Stomach (tissue), 8 donors: ENCODE measurements at regions not wholly inside any gene's neighbourhood (a gene's known extent, or its start where the extent isn't known, plus 50 kb on each side); places are given as distances from the start of the nearest gene placed in this dataset.

ENCODE experiments used
- DNase-seq, 2 donors: peaks; one replicate each; pipeline versions ENCODE4 v3.0.0 to v3.0.0-alpha.2; 2013 to 2019
- H3K27ac ChIP-seq, 5 donors: fragments of 200-600 bp in 4 of 5; sonication (generic) in 4 of 5; one replicate each; pipeline ENCODE4 v1.5.1; 2013 to 2019; ENCODE audit warnings: mild to moderate bottlenecking in 1 of 5, moderate library complexity in 1 of 5
- H3K27me3 ChIP-seq, 3 donors: fragments of 200-600 bp; sonication (generic); one replicate each; pipeline ENCODE4 v1.5.1; 2017 to 2019; ENCODE audit warnings: mixed run types in 1 of 3
- H3K36me3 ChIP-seq, 4 donors: fragments of 200-600 bp; sonication (generic); 1 replicate in 3 of 4; 2 replicates in 1 of 4; pipeline ENCODE4 v1.5.1; 2016 to 2019
- H3K4me1 ChIP-seq, 4 donors: fragments of 200-600 bp; sonication (generic); one replicate each; pipeline ENCODE4 v1.5.1; 2016 to 2019
- H3K4me3 ChIP-seq, 4 donors: fragments of 200-600 bp; sonication (generic) in 3 of 4; one replicate each; pipeline ENCODE4 v1.5.1; 2016 to 2019; ENCODE audit warnings: mild to moderate bottlenecking in 1 of 4
- H3K9me3 ChIP-seq, 4 donors: fragments of 200-600 bp; sonication (generic); one replicate each; pipeline ENCODE4 v1.5.1; 2016 to 2019
- EP300 ChIP-seq: sonication (generic); formaldehyde crosslinking; IDR thresholded peaks from one replicate; pipeline ENCODE4 v1.6.1; 2017; ENCODE audit warnings: antibody characterized with exemption
- POLR2A ChIP-seq, 4 donors: fragments of 450-650 bp; IDR thresholded peaks; one replicate each; pipeline ENCODE4 v1.6.1; 2016; ENCODE audit warnings: antibody characterized with exemption in 4 of 4, control low read depth in 2 of 4, mild to moderate bottlenecking in 1 of 4, moderate library complexity in 1 of 4
- POLR2AphosphoS5 ChIP-seq, 3 donors: sonication (generic); formaldehyde crosslinking; IDR thresholded peaks; one replicate each; pipeline ENCODE4 v1.6.1; 2016; ENCODE audit warnings: antibody characterized with exemption in 3 of 3
- WGBS, 5 donors: extraction: QIAGEN DNeasy Blood & Tissue Kit in 3 of 5; methylation state at CpG; one replicate each; pipeline versions ENCODE4 v1.1.5 to v1.1.7; 2013 to 2018; 5-methylcytosine and 5-hydroxymethylcytosine counted together
- intact Hi-C: fragments of 100-400 bp; cut with DNase I; formaldehyde crosslinking; loops from one replicate; pipeline ENCODE4 v1.15.1; 2023; ENCODE audit warnings: low total_unique reads
- TF ChIP-seq, protein P1 (sequence below), 7 experiments: fragments of 450-650 bp in 4 of 7; fragments of 200-600 bp in 3 of 7; sonication (generic) in 3 of 7; IDR thresholded peaks; one replicate each; pipeline ENCODE4 v1.5.1; 2016 to 2019; ENCODE audit warnings: antibody characterized with exemption in 7 of 7, control low read depth in 2 of 7, mild to moderate bottlenecking in 1 of 7
- donor health status: healthy with polysubstance abuse.
- donor health status: Bipolar disorder and iron deficiency.
- donor health status: healthy.

DNA sequence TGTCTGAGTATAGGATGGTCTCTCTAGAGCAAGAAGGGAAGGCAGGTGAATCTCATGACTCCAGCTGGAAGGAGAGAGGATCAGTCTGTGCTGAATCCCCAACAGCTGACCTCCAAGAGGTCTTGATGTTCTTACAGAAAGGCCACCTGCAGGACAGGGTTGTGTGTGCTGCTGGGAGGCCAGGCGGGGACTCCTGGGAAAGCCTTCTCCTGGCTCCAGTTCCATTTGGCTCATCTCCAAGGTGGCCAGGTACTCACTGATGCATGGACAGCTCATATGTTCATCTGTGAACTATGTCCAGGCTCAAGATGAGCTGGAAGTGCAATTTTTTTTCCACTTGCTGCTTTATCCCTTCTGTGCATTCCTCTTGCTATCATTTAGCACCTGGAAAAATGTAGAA lies 730.2 kb upstream of the RBFOX1 start:
- Histone ChIP-seq H3K36me3 (no peaks in the 10 kb centered on the region), H3K27ac (no peak overlapping the region), H3K27me3 (no peaks in the 10 kb centered on the region), H3K4me1 (no peaks in the 10 kb centered on the region), H3K4me3 (no peak overlapping the region), H3K9me3 (no peaks in the 10 kb centered on the region)
- TF ChIP-seq EP300, result no peak
- TF ChIP-seq POLR2A (IDR thresholded peaks at IDR 0.05), result no peak
- TF ChIP-seq, protein P1, sequence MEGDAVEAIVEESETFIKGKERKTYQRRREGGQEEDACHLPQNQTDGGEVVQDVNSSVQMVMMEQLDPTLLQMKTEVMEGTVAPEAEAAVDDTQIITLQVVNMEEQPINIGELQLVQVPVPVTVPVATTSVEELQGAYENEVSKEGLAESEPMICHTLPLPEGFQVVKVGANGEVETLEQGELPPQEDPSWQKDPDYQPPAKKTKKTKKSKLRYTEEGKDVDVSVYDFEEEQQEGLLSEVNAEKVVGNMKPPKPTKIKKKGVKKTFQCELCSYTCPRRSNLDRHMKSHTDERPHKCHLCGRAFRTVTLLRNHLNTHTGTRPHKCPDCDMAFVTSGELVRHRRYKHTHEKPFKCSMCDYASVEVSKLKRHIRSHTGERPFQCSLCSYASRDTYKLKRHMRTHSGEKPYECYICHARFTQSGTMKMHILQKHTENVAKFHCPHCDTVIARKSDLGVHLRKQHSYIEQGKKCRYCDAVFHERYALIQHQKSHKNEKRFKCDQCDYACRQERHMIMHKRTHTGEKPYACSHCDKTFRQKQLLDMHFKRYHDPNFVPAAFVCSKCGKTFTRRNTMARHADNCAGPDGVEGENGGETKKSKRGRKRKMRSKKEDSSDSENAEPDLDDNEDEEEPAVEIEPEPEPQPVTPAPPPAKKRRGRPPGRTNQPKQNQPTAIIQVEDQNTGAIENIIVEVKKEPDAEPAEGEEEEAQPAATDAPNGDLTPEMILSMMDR (IDR thresholded peaks at IDR 0.05), result no peak
- no peak for TF ChIP-seq POLR2AphosphoS5 (IDR thresholded peaks at IDR 0.05)
- intact Hi-C loops, result no loop called here
- no peak for DNase-seq
- WGBS, 5 donors, result 47 to 82% (median 67%) methylated on average over 1 of the region's 1 CpG

DNA sequence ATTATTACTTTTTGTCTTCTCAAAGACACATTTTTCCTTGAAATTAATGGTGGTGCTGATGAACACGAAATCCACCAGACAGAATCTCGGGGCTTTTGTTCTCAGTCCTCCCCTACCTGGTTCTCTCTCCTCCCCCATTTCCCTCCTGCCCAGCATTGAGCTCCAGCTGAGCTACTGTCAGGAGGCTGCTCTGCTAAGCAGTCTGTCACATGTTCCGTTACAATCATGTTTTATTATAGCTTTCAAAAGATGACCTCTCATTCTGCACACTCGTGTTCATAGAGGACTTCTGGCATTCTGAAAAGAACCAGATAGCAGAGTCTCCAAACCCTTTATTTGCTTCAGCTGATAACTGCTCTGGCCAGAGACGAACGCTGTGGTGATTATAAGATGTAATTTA lies 732.5 kb upstream of the RBFOX1 start:
- no peak overlapping the region for H3K4me3 ChIP-seq
- TF ChIP-seq POLR2A (IDR thresholded peaks at IDR 0.05), result no peak
- TF ChIP-seq POLR2AphosphoS5 (IDR thresholded peaks at IDR 0.05), result no peak
- TF ChIP-seq, protein P1 (IDR thresholded peaks at IDR 0.05), result no peak
- TF ChIP-seq EP300, result no peak
- H3K9me3 ChIP-seq, result no peaks in the 10 kb centered on the region
- no peaks in the 10 kb centered on the region for H3K27me3 ChIP-seq
- no peak overlapping the region for H3K27ac ChIP-seq
- H3K4me1 ChIP-seq, result no peaks in the 10 kb centered on the region
- intact Hi-C loops, result no loop called here
- no peaks in the 10 kb centered on the region for H3K36me3 ChIP-seq
- no peak for DNase-seq
- WGBS, 5 donors, result 22 to 31% (median 26%) methylated on average over 6 of the region's 6 CpGs

DNA sequence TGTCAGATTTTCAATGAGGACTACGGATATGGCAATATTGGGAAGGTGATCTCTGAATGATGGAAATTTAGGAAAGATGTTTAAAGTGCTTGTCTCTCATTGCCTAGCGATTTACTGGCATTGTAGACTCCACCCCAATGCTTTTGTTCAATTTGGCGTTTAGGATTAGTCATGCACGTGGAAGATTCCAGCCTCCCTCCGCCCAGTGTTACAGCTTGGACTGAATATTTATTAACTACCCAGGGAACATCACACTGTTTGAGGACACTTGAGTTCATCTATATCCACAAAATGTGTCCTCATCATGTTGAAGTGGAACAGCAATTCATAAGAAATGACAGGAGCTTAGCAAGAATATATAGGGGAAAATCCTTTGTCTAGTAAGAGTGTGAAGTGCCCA lies 738.8 kb upstream of the RBFOX1 start:
- Histone ChIP-seq H3K4me3 (no peak overlapping the region), H3K4me1 (no peaks in the 10 kb centered on the region), H3K27me3 (no peaks in the 10 kb centered on the region), H3K27ac (no peak overlapping the region), H3K36me3 (no peaks in the 10 kb centered on the region), H3K9me3 (no peaks in the 10 kb centered on the region)
- WGBS, 5 donors, result 64 to 75% (median 74%) methylated on average over 5 of the region's 5 CpGs
- TF ChIP-seq POLR2AphosphoS5 (IDR thresholded peaks at IDR 0.05) (no peak), EP300 (no peak), POLR2A (IDR thresholded peaks at IDR 0.05) (no peak)
- TF ChIP-seq, protein P1 (IDR thresholded peaks at IDR 0.05), result no peak
- intact Hi-C loops, result no loop called here
- no peak for DNase-seq

DNA sequence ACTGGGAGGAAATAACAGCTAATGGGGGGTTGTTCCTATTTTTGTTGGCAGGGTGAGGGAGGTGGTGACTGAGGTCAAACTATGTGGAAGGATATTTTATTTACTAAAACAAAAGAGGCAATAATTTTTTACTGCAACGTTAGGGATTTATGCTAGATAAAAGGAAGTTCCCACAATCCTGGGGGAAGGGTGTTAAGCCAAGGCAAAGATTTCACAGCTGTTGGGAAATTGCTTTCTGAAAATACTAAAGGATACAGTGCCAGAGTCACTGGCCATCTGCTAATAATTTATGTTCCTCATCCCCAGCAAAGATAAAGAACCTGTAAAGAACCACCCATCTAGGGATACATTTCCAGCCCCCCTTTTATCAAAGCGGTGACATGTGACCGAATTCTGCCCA lies 756.0 kb upstream of the RBFOX1 start:
- 53 to 71% (median 64%) methylated on average over 3 of the region's 3 CpGs for WGBS, 5 donors
- Histone ChIP-seq H3K36me3 (no peaks in the 10 kb centered on the region), H3K4me3 (no peak overlapping the region), H3K4me1 (no peaks in the 10 kb centered on the region), H3K27me3 (peaks cover 0 to 11% (median 0%) of the 10 kb centered on the region in 3 donors), H3K27ac (no peak overlapping the region), H3K9me3 (no peaks in the 10 kb centered on the region)
- TF ChIP-seq, protein P1 (IDR thresholded peaks at IDR 0.05), result no peak
- TF ChIP-seq POLR2A (IDR thresholded peaks at IDR 0.05), result no peak
- TF ChIP-seq POLR2AphosphoS5 (IDR thresholded peaks at IDR 0.05), result no peak
- no peak for TF ChIP-seq EP300
- intact Hi-C loops, result no loop called here
- DNase-seq, result no peak
